NCI-H748 treated with DMSO at 0.1 percent for 48 hours (cell line): ENCODE measurements at regions not wholly inside any gene's neighbourhood (a gene's known extent, or its start where the extent isn't known, plus 50 kb on each side); places are given as distances from the start of the nearest gene placed in this dataset.

Experiments used
- DNase-seq: peaks from one replicate; lab custom pipeline; 2025; lab: John Stamatoyannopoulos, UW

- no peak for DNase-seq
Measured at GRCh38 chr12:77625441-77625840, 205.3 kb upstream of the NAV3 start.

GRCh38 chr12:77619425-77619824 is 211.3 kb upstream of the NAV3 start:
- DNase-seq = no peak

- DNase-seq = no peak
Measured at GRCh38 chr12:77617818-77618217, 212.9 kb upstream of the NAV3 start.

- DNase-seq = peak; percentile 14
Measured at GRCh38 chr12:77615332-77615731, 215.4 kb upstream of the NAV3 start.

GRCh38 chr12:77613411-77613810 is 217.3 kb upstream of the NAV3 start:
- DNase-seq = no peak

GRCh38 chr12:77610446-77610845 is 220.2 kb upstream of the NAV3 start:
- DNase-seq = no peak

- DNase-seq = no peak
Measured at GRCh38 chr12:77609016-77609415, 221.7 kb upstream of the NAV3 start.

- DNase-seq = no peak
Measured at GRCh38 chr12:77608271-77608824, 222.3 kb upstream of the NAV3 start.

- DNase-seq = no peak
Measured at GRCh38 chr12:77606348-77606747, 224.3 kb upstream of the NAV3 start.

GRCh38 chr12:77603946-77604345 is 226.7 kb upstream of the NAV3 start:
- DNase-seq = no peak

- no peak for DNase-seq
Measured at GRCh38 chr12:77601069-77601468, 229.6 kb upstream of the NAV3 start.

GRCh38 chr12:77600468-77600843 is 230.2 kb upstream of the NAV3 start:
- DNase-seq = no peak

- no peak for DNase-seq
Measured at GRCh38 chr12:77599782-77600467, 230.8 kb upstream of the NAV3 start.

GRCh38 chr12:77594366-77594765 is 236.3 kb upstream of the NAV3 start:
- no peak for DNase-seq

- no peak for DNase-seq
Measured at GRCh38 chr12:77592836-77593235, 237.9 kb upstream of the NAV3 start.

GRCh38 chr12:77591959-77592743 is 238.5 kb upstream of the NAV3 start:
- peak; percentile 21 for DNase-seq

- no peak for DNase-seq
Measured at GRCh38 chr12:77590306-77590705, 240.4 kb upstream of the NAV3 start.

- DNase-seq = no peak
Measured at GRCh38 chr12:77584860-77585259, 245.8 kb upstream of the NAV3 start.

- peak; percentile 16 for DNase-seq
Measured at GRCh38 chr12:77578466-77579220, 252.1 kb upstream of the NAV3 start.

- no peak for DNase-seq
Measured at GRCh38 chr12:77577791-77578190, 252.9 kb upstream of the NAV3 start.

- no peak for DNase-seq
Measured at GRCh38 chr12:77575376-77575919, 255.2 kb upstream of the NAV3 start.

- DNase-seq = no peak
Measured at GRCh38 chr12:77572371-77572770, 258.3 kb upstream of the NAV3 start.
